ENCODE measurements at regions not wholly inside any gene's neighbourhood (a gene's known extent, or its start where the extent isn't known, plus 50 kb on each side); places are given as distances from the start of the nearest gene placed in this dataset.

- POLR2A ChIA-PET, result no interaction called here
- CTCF ChIA-PET, result no interaction called here
- Histone ChIP-seq H3K4me3 (ENCODE audit: low read depth, low read length) (no peak overlapping the region), H3K27ac (ENCODE audit: low read depth, low read length) (no peak overlapping the region), H3K27me3 (ENCODE audit: control insufficient read depth, insufficient read depth, low read length) (peaks cover 3% of the 10 kb centered on the region), H3K9me3 (ENCODE audit: control insufficient read depth, insufficient read depth, low read length) (no peaks in the 10 kb centered on the region)
- DNase-seq (ENCODE audit: low read depth, low spot score), result no peak
- TF ChIP-seq CTCF (IDR thresholded peaks at IDR 0.05; ENCODE audit: low read depth, low read length), result no peak
Measured at GRCh38 chr7:132687016-132687415, 110.7 kb upstream of the PLXNA4 start.

GRCh38 chr7:132685277-132685676, 109.0 kb upstream of the PLXNA4 start:
- peaks cover 5% of the 10 kb centered on the region for H3K27me3 ChIP-seq (ENCODE audit: control insufficient read depth, insufficient read depth, low read length)
- no peaks in the 10 kb centered on the region for H3K9me3 ChIP-seq (ENCODE audit: control insufficient read depth, insufficient read depth, low read length)
- H3K27ac ChIP-seq (ENCODE audit: low read depth, low read length), result no peak overlapping the region
- POLR2A ChIA-PET, result no interaction called here
- no peak for DNase-seq (ENCODE audit: low read depth, low spot score)
- no peak for TF ChIP-seq CTCF (IDR thresholded peaks at IDR 0.05; ENCODE audit: low read depth, low read length)
- CTCF ChIA-PET, result no interaction called here
- no peak overlapping the region for H3K4me3 ChIP-seq (ENCODE audit: low read depth, low read length)

DNA sequence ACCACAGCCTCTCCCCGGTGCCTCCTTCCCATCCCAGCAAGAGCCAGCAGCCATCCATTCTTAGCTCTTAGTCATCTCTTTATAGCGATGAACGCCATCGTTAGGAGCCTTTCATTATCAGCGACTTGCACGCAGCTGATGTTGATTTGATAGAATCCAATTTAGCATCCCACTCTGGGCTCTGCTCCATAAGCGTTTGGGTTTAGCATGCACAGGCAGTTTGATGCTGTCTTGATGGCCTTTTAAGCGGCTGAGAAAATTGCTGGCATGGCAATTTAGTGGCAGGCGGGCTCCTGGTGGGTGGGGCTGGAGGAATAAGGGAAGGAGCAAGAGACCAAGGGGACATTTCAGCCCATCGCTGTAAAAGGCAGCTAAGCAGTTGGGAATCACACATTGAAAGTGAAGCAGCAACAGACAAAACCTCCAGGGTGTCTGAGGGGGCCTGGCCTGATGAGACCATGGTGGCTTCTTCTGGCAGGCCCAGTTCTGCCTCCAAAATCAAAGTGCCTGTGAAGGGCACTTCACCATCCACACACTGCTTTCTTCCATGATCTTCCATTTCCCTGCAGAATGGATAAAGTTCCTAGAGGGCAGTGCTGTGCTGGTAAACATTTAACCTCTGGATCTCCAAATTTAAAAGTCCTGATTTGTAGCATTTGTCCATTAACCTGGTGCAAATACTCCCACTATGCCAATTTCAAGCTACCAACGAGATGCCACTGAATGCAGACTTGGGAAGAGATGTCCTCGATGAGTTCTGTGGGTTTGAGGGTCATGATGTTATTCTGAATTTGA, 107.8 kb upstream of the PLXNA4 start:
- H3K9me3 ChIP-seq (ENCODE audit: control insufficient read depth, insufficient read depth, low read length), result no peaks in the 10 kb centered on the region
- ChIA-PET CTCF (no interaction called here), POLR2A (no interaction called here)
- H3K27ac ChIP-seq (ENCODE audit: low read depth, low read length), result no peak overlapping the region
- TF ChIP-seq CTCF (IDR thresholded peaks at IDR 0.05; ENCODE audit: low read depth, low read length), result no peak
- no peak overlapping the region for H3K4me3 ChIP-seq (ENCODE audit: low read depth, low read length)
- H3K27me3 ChIP-seq (ENCODE audit: control insufficient read depth, insufficient read depth, low read length), result peaks cover 5% of the 10 kb centered on the region
- DNase-seq (ENCODE audit: low read depth, low spot score), result no peak

DNA sequence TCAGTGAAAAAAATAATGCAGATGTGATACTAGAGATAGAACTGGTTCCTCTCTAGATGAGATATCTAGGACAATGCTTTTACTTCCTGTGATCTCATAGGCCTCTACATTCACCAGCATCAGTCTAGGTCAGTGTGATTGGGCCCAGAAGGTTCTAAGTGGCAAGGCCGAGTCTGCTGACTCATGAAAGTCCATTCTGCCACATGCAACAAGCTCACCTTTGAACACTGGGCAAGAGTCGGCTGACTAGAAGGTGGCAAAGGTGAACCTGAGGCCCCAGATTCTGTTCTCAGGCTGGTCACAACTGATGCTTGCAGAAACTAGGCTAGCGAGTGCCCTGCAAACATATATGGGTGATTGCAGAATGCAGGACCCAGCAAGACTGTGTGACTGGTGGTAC, 105.7 kb upstream of the PLXNA4 start:
- TF ChIP-seq CTCF (IDR thresholded peaks at IDR 0.05; ENCODE audit: low read depth, low read length), result no peak
- POLR2A ChIA-PET, result no interaction called here
- H3K9me3 ChIP-seq (ENCODE audit: control insufficient read depth, insufficient read depth, low read length), result no peaks in the 10 kb centered on the region

DNA sequence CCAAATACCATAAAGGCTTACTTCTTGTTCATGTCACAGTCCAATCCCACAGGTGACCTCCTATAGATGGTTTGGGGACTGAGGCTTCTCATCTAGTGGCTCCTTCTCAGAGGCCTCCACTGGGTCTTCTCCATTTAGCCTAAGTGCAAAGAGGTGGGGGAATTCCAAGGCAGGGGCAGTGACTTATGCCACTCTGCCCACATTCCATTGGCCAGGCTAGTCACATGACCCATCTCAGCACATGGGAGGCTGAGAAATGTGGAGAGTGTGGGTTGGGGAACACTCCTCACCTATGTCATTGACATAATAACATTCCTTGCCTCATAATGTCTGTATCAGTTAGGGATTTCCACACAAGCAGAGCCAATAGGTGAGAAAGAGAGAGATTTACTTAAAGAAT, 104.3 kb upstream of the PLXNA4 start:
- no peak for DNase-seq (ENCODE audit: low read depth, low spot score)
- ChIA-PET CTCF (no interaction called here), POLR2A (no interaction called here)
- peaks cover 5% of the 10 kb centered on the region for H3K27me3 ChIP-seq (ENCODE audit: control insufficient read depth, insufficient read depth, low read length)
- H3K27ac ChIP-seq (ENCODE audit: low read depth, low read length), result no peak overlapping the region
- H3K9me3 ChIP-seq (ENCODE audit: control insufficient read depth, insufficient read depth, low read length), result no peaks in the 10 kb centered on the region
- no peak overlapping the region for H3K4me3 ChIP-seq (ENCODE audit: low read depth, low read length)
- TF ChIP-seq CTCF (IDR thresholded peaks at IDR 0.05; ENCODE audit: low read depth, low read length), result no peak

More for the DNA sequence above, 105.7 kb upstream of the PLXNA4 start:
- no peak overlapping the region for H3K27ac ChIP-seq (ENCODE audit: low read depth, low read length)
- peaks cover 5% of the 10 kb centered on the region for H3K27me3 ChIP-seq (ENCODE audit: control insufficient read depth, insufficient read depth, low read length)
- CTCF ChIA-PET, result no interaction called here
- no peak for DNase-seq (ENCODE audit: low read depth, low spot score)
- H3K4me3 ChIP-seq (ENCODE audit: low read depth, low read length), result no peak overlapping the region

Data from AG04450 (cell line).